ENCODE measurements at regions not wholly inside any gene's neighbourhood (a gene's known extent, or its start where the extent isn't known, plus 50 kb on each side); places are given as distances from the start of the nearest gene placed in this dataset.

GRCh38 chr6:80939480-80939879 lies 813.0 kb downstream of the TENT5A start:
- TF ChIP-seq CTCF (tag by site-specific recombination; IDR thresholded peaks at IDR 0.05) (no peak), ZNF354C (tag by site-specific recombination; IDR thresholded peaks at IDR 0.05; ENCODE audit: borderline replicate concordance, low read depth) (no peak), ZNF274 (IDR thresholded peaks at IDR 0.05; ENCODE audit: low read length) (no peak), ZNF274 (tag by site-specific recombination; IDR thresholded peaks at IDR 0.05; ENCODE audit: borderline replicate concordance) (no peak), ZNF792 (tag by site-specific recombination; IDR thresholded peaks at IDR 0.05) (no peak), MEIS1 (CRISPR knock-in tag; IDR thresholded peaks at IDR 0.05; ENCODE audit: borderline replicate concordance) (no peak), GFI1B (tag by site-specific recombination; IDR thresholded peaks at IDR 0.05) (no peak), KLF8 (tag by site-specific recombination; IDR thresholded peaks at IDR 0.05) (no peak), ZNF629 (tag by site-specific recombination; IDR thresholded peaks at IDR 0.05) (no peak), ZNF76 (tag by site-specific recombination; IDR thresholded peaks at IDR 0.05; ENCODE audit: borderline replicate concordance, low read depth) (no peak), ZNF549 (tag by site-specific recombination; IDR thresholded peaks at IDR 0.05) (no peak), MYNN (tag by site-specific recombination; IDR thresholded peaks at IDR 0.05; ENCODE audit: borderline replicate concordance) (no peak), ZBTB7A (tag by site-specific recombination; IDR thresholded peaks at IDR 0.05; ENCODE audit: low read depth) (no peak), ZNF146 (tag by site-specific recombination; IDR thresholded peaks at IDR 0.05) (no peak)
